ENCODE measurements at regions not wholly inside any gene's neighbourhood (a gene's known extent, or its start where the extent isn't known, plus 50 kb on each side); places are given as distances from the start of the nearest gene placed in this dataset.

GRCh38 chr3:34439796-34440195 lies 641.4 kb downstream of the PDCD6IP start:
- Histone ChIP-seq H3K4me1 (ENCODE audit: insufficient read depth, low read length) (no peaks in the 10 kb centered on the region), H3K27ac (ENCODE audit: low read depth, low read length) (no peak overlapping the region), H3K36me3 (ENCODE audit: insufficient read depth, low read length) (no peaks in the 10 kb centered on the region), H3K4me3 (ENCODE audit: low read length in 2 of 2) (no peak overlapping the region), H3K9me3 (ENCODE audit: control insufficient read depth in 1 of 2, low read length in 2 of 2) (no peaks in the 10 kb centered on the region), H3K27me3 (ENCODE audit: insufficient read depth, low read length) (no peaks in the 10 kb centered on the region)
- Mint-ChIP-seq H3K27ac (no peak overlapping the region), H3K4me3 (no peak overlapping the region), H3K27me3 (no peaks in the 10 kb centered on the region), H3K9me3 (peaks cover 2 to 19% (median 8%) of the 10 kb centered on the region in 8 donors), H3K4me1 (no peaks in the 10 kb centered on the region), H3K36me3 (no peaks in the 10 kb centered on the region)
- no peak for DNase-seq
- ChIA-PET POLR2A (ENCODE audit: partially characterized antibody) (no interaction called here), CTCF (ENCODE audit: partially characterized antibody) (no interaction called here)
- intact Hi-C loops (cut with micrococcal nuclease), result no loop called here

GRCh38 chr3:34444137-34444536 lies 645.7 kb downstream of the PDCD6IP start:
- Histone ChIP-seq H3K9me3 (ENCODE audit: control insufficient read depth in 1 of 2, low read length in 2 of 2) (no peaks in the 10 kb centered on the region), H3K27me3 (ENCODE audit: insufficient read depth, low read length) (no peaks in the 10 kb centered on the region), H3K4me3 (ENCODE audit: low read length in 2 of 2) (no peak overlapping the region), H3K27ac (ENCODE audit: low read depth, low read length) (no peak overlapping the region), H3K36me3 (ENCODE audit: insufficient read depth, low read length) (no peaks in the 10 kb centered on the region), H3K4me1 (ENCODE audit: insufficient read depth, low read length) (no peaks in the 10 kb centered on the region)
- Mint-ChIP-seq H3K4me3 (no peak overlapping the region), H3K27me3 (no peaks in the 10 kb centered on the region), H3K9me3 (peaks cover 2 to 49% (median 19%) of the 10 kb centered on the region in 8 donors), H3K36me3 (no peaks in the 10 kb centered on the region), H3K27ac (no peak overlapping the region), H3K4me1 (no peaks in the 10 kb centered on the region)
- DNase-seq, result no peak
- POLR2A ChIA-PET (ENCODE audit: partially characterized antibody), result no interaction called here
- CTCF ChIA-PET (ENCODE audit: partially characterized antibody), result no interaction called here
- intact Hi-C loops (cut with micrococcal nuclease), result no loop called here

- Histone ChIP-seq H3K27me3 (ENCODE audit: insufficient read depth, low read length) (no peaks in the 10 kb centered on the region), H3K36me3 (ENCODE audit: insufficient read depth, low read length) (no peaks in the 10 kb centered on the region), H3K4me3 (ENCODE audit: low read length in 2 of 2) (no peak overlapping the region), H3K4me1 (ENCODE audit: insufficient read depth, low read length) (no peaks in the 10 kb centered on the region), H3K27ac (ENCODE audit: low read depth, low read length) (no peak overlapping the region), H3K9me3 (ENCODE audit: control insufficient read depth in 1 of 2, low read length in 2 of 2) (no peaks in the 10 kb centered on the region)
- Mint-ChIP-seq H3K27ac (no peak overlapping the region), H3K36me3 (no peaks in the 10 kb centered on the region), H3K4me1 (no peaks in the 10 kb centered on the region), H3K4me3 (no peak overlapping the region), H3K27me3 (no peaks in the 10 kb centered on the region), H3K9me3 (peaks cover 5 to 42% (median 16%) of the 10 kb centered on the region in 8 donors)
- POLR2A ChIA-PET (ENCODE audit: partially characterized antibody), result no interaction called here
- CTCF ChIA-PET (ENCODE audit: partially characterized antibody), result no interaction called here
- intact Hi-C loops (cut with micrococcal nuclease), result no loop called here
- DNase-seq, result no peak
Measured at GRCh38 chr3:34449305-34449704, 650.9 kb downstream of the PDCD6IP start.

GRCh38 chr3:34463414-34463813 lies 665.0 kb downstream of the PDCD6IP start:
- H3K9me3 ChIP-seq (ENCODE audit: control insufficient read depth in 1 of 2, low read length in 2 of 2), result no peaks in the 10 kb centered on the region
- POLR2A ChIA-PET (ENCODE audit: partially characterized antibody), result no interaction called here
- no peaks in the 10 kb centered on the region for H3K27me3 ChIP-seq (ENCODE audit: insufficient read depth, low read length)
- peaks cover 6 to 23% (median 17%) of the 10 kb centered on the region in 8 donors for H3K9me3 Mint-ChIP-seq
- no peak for DNase-seq
- H3K27ac ChIP-seq (ENCODE audit: low read depth, low read length), result no peak overlapping the region
- H3K4me1 Mint-ChIP-seq, result no peaks in the 10 kb centered on the region
- H3K4me3 ChIP-seq (ENCODE audit: low read length in 2 of 2), result no peak overlapping the region
- CTCF ChIA-PET (ENCODE audit: partially characterized antibody), result no interaction called here
- intact Hi-C loops (cut with micrococcal nuclease), result no loop called here
- no peak overlapping the region for H3K4me3 Mint-ChIP-seq
- no peak overlapping the region for H3K27ac Mint-ChIP-seq
- H3K27me3 Mint-ChIP-seq, result peaks cover 0 to 2% of the 10 kb centered on the region in 2 donors
- H3K4me1 ChIP-seq (ENCODE audit: insufficient read depth, low read length), result no peaks in the 10 kb centered on the region
- H3K36me3 Mint-ChIP-seq, result no peaks in the 10 kb centered on the region
- H3K36me3 ChIP-seq (ENCODE audit: insufficient read depth, low read length), result no peaks in the 10 kb centered on the region

GRCh38 chr3:34464646-34465045 lies 666.2 kb downstream of the PDCD6IP start:
- Mint-ChIP-seq H3K4me3 (no peak overlapping the region), H3K27me3 (peaks cover 0 to 2% of the 10 kb centered on the region in 2 donors), H3K36me3 (no peaks in the 10 kb centered on the region), H3K9me3 (peaks cover 0 to 16% (median 12%) of the 10 kb centered on the region in 8 donors), H3K27ac (no peak overlapping the region), H3K4me1 (no peaks in the 10 kb centered on the region)
- H3K4me3 ChIP-seq (ENCODE audit: low read length in 2 of 2), result no peak overlapping the region
- H3K27me3 ChIP-seq (ENCODE audit: insufficient read depth, low read length), result no peaks in the 10 kb centered on the region
- H3K4me1 ChIP-seq (ENCODE audit: insufficient read depth, low read length), result no peaks in the 10 kb centered on the region
- intact Hi-C loops (cut with micrococcal nuclease), result no loop called here
- no peak for DNase-seq
- H3K9me3 ChIP-seq (ENCODE audit: control insufficient read depth in 1 of 2, low read length in 2 of 2), result no peaks in the 10 kb centered on the region
- H3K27ac ChIP-seq (ENCODE audit: low read depth, low read length), result no peak overlapping the region
- CTCF ChIA-PET (ENCODE audit: partially characterized antibody), result no interaction called here
- POLR2A ChIA-PET (ENCODE audit: partially characterized antibody), result no interaction called here
- H3K36me3 ChIP-seq (ENCODE audit: insufficient read depth, low read length), result no peaks in the 10 kb centered on the region

GRCh38 chr3:34475851-34476250 lies 677.4 kb downstream of the PDCD6IP start:
- Histone ChIP-seq H3K4me3 (ENCODE audit: low read length in 2 of 2) (no peak overlapping the region), H3K9me3 (ENCODE audit: control insufficient read depth in 1 of 2, low read length in 2 of 2) (no peaks in the 10 kb centered on the region), H3K27ac (ENCODE audit: low read depth, low read length) (no peak overlapping the region), H3K36me3 (ENCODE audit: insufficient read depth, low read length) (no peaks in the 10 kb centered on the region), H3K27me3 (ENCODE audit: insufficient read depth, low read length) (no peaks in the 10 kb centered on the region), H3K4me1 (ENCODE audit: insufficient read depth, low read length) (no peaks in the 10 kb centered on the region)
- H3K9me3 Mint-ChIP-seq, result peaks cover 0 to 9% (median 3%) of the 10 kb centered on the region in 8 donors
- H3K27me3 Mint-ChIP-seq, result peaks cover 0 to 4% of the 10 kb centered on the region in 2 donors
- DNase-seq, result no peak
- H3K27ac Mint-ChIP-seq, result no peak overlapping the region
- intact Hi-C loops (cut with micrococcal nuclease), result no loop called here
- no peaks in the 10 kb centered on the region for H3K36me3 Mint-ChIP-seq
- POLR2A ChIA-PET (ENCODE audit: partially characterized antibody), result no interaction called here
- no peak overlapping the region for H3K4me3 Mint-ChIP-seq
- CTCF ChIA-PET (ENCODE audit: partially characterized antibody), result no interaction called here
- H3K4me1 Mint-ChIP-seq, result peaks cover 0 to 1% (median 0%) of the 10 kb centered on the region in 4 donors

GRCh38 chr3:34483311-34483887 lies 685.0 kb downstream of the PDCD6IP start:
- Mint-ChIP-seq H3K36me3 (no peaks in the 10 kb centered on the region), H3K27me3 (no peaks in the 10 kb centered on the region), H3K27ac (peak overlapping the region in 5 of 7 donors; percentile 14 to 78 (median 62)), H3K4me1 (peaks cover 10 to 26% (median 18%) of the 10 kb centered on the region in 4 donors), H3K9me3 (peaks cover 0 to 2% (median 0%) of the 10 kb centered on the region in 8 donors), H3K4me3 (peak overlapping the region; percentile 71 to 86 (median 82))
- Histone ChIP-seq H3K4me3 (ENCODE audit: low read length in 2 of 2) (no peak overlapping the region), H3K27me3 (ENCODE audit: insufficient read depth, low read length) (no peaks in the 10 kb centered on the region), H3K4me1 (ENCODE audit: insufficient read depth, low read length) (no peaks in the 10 kb centered on the region), H3K36me3 (ENCODE audit: insufficient read depth, low read length) (no peaks in the 10 kb centered on the region), H3K27ac (ENCODE audit: low read depth, low read length) (no peak overlapping the region), H3K9me3 (ENCODE audit: control insufficient read depth in 1 of 2, low read length in 2 of 2) (no peaks in the 10 kb centered on the region)
- ChIA-PET CTCF (ENCODE audit: partially characterized antibody) (no interaction called here), POLR2A (ENCODE audit: partially characterized antibody) (no interaction called here)
- intact Hi-C loops (cut with micrococcal nuclease), result no loop called here
- no peak for DNase-seq

GRCh38 chr3:34504366-34504765 lies 705.9 kb downstream of the PDCD6IP start:
- no peak overlapping the region for H3K4me3 ChIP-seq (ENCODE audit: low read length in 2 of 2)
- Mint-ChIP-seq H3K27ac (no peak overlapping the region), H3K4me3 (no peak overlapping the region), H3K4me1 (no peaks in the 10 kb centered on the region), H3K27me3 (no peaks in the 10 kb centered on the region), H3K36me3 (no peaks in the 10 kb centered on the region), H3K9me3 (peaks cover 0 to 2% (median under 1%) of the 10 kb centered on the region in 8 donors)
- no peaks in the 10 kb centered on the region for H3K4me1 ChIP-seq (ENCODE audit: insufficient read depth, low read length)
- POLR2A ChIA-PET (ENCODE audit: partially characterized antibody), result no interaction called here
- H3K9me3 ChIP-seq (ENCODE audit: control insufficient read depth in 1 of 2, low read length in 2 of 2), result no peaks in the 10 kb centered on the region
- intact Hi-C loops (cut with micrococcal nuclease), result no loop called here
- no peaks in the 10 kb centered on the region for H3K27me3 ChIP-seq (ENCODE audit: insufficient read depth, low read length)
- H3K36me3 ChIP-seq (ENCODE audit: insufficient read depth, low read length), result no peaks in the 10 kb centered on the region
- DNase-seq, result no peak
- CTCF ChIA-PET (ENCODE audit: partially characterized antibody), result no interaction called here
- no peak overlapping the region for H3K27ac ChIP-seq (ENCODE audit: low read depth, low read length)
